HG03378 (cell line): ENCODE measurements at regions not wholly inside any gene's neighbourhood (a gene's known extent, or its start where the extent isn't known, plus 50 kb on each side); places are given as distances from the start of the nearest gene placed in this dataset.

Experiments used
- ATAC-seq: cut with Tn5 transposase; IDR thresholded peaks from one replicate; pipeline ENCODE4 v1.9.1; 2021; ENCODE audit warnings: mild to moderate bottlenecking, moderate library complexity; ENCODE audit not compliant: unreplicated experiment

GRCh38 chr5:4442221-4442620 lies 697.9 kb upstream of the ADAMTS16 start:
- no peak for ATAC-seq

GRCh38 chr5:4447657-4448056 lies 692.5 kb upstream of the ADAMTS16 start:
- no peak for ATAC-seq

- no peak for ATAC-seq
Measured at GRCh38 chr5:4453655-4454054, 686.5 kb upstream of the ADAMTS16 start.

- no peak for ATAC-seq
Measured at GRCh38 chr5:4479426-4479825, 660.7 kb upstream of the ADAMTS16 start.

GRCh38 chr5:4480528-4481349 lies 659.4 kb upstream of the ADAMTS16 start:
- ATAC-seq, result no peak

GRCh38 chr5:4487581-4487980 lies 652.5 kb upstream of the ADAMTS16 start:
- no peak for ATAC-seq

- no peak for ATAC-seq
Measured at GRCh38 chr5:4511996-4512656, 628.0 kb upstream of the ADAMTS16 start.

- no peak for ATAC-seq
Measured at GRCh38 chr5:4513381-4513780, 626.7 kb upstream of the ADAMTS16 start.

- no peak for ATAC-seq
Measured at GRCh38 chr5:4514067-4514648, 626.0 kb upstream of the ADAMTS16 start.

GRCh38 chr5:4518903-4519672 lies 621.0 kb upstream of the ADAMTS16 start:
- no peak for ATAC-seq

- ATAC-seq, result no peak
Measured at GRCh38 chr5:4520559-4520958, 619.6 kb upstream of the ADAMTS16 start.

- ATAC-seq, result no peak
Measured at GRCh38 chr5:4523038-4523437, 617.1 kb upstream of the ADAMTS16 start.

- ATAC-seq, result no peak
Measured at GRCh38 chr5:4531756-4532704, 608.1 kb upstream of the ADAMTS16 start.

GRCh38 chr5:4532705-4533080 lies 607.4 kb upstream of the ADAMTS16 start:
- ATAC-seq, result no peak

- no peak for ATAC-seq
Measured at GRCh38 chr5:4533457-4534105, 606.5 kb upstream of the ADAMTS16 start.

GRCh38 chr5:4537489-4537888 lies 602.6 kb upstream of the ADAMTS16 start:
- no peak for ATAC-seq

GRCh38 chr5:4540375-4541173 lies 599.6 kb upstream of the ADAMTS16 start:
- no peak for ATAC-seq

GRCh38 chr5:4541334-4541733 lies 598.8 kb upstream of the ADAMTS16 start:
- no peak for ATAC-seq
